ENCODE measurements at regions not wholly inside any gene's neighbourhood (a gene's known extent, or its start where the extent isn't known, plus 50 kb on each side); places are given as distances from the start of the nearest gene placed in this dataset.

DNA sequence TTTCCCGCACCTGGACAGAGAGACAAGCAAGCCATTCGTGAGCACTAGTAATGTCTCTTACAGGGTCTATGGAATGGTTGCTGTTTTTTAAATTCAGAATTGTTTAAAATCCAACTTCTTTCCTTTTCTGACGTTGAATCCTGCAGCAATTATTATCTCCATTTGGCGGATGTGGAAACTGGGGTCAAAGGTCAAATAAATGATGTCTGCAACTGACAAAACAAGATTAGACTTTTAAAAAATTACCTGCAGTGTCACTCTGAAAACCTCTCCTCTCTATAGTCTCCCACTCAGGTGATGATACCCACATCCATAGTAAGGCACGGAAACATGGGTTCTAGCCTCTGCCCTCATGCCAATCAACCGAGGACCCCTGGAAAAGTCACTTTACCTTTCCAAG is 142.7 kb upstream of the SMIM23 start:
- Mint-ChIP-seq H3K36me3 (no peaks in the 10 kb centered on the region), H3K27me3 (ENCODE audit: low read depth) (no peaks in the 10 kb centered on the region), H3K27ac (no peak overlapping the region), H3K4me1 (peaks cover 46% of the 10 kb centered on the region), H3K9me3 (no peaks in the 10 kb centered on the region), H3K4me3 (no peak overlapping the region)
- ChIA-PET POLR2A (no interaction called here), CTCF (no interaction called here)
- TF ChIP-seq, protein P1, sequence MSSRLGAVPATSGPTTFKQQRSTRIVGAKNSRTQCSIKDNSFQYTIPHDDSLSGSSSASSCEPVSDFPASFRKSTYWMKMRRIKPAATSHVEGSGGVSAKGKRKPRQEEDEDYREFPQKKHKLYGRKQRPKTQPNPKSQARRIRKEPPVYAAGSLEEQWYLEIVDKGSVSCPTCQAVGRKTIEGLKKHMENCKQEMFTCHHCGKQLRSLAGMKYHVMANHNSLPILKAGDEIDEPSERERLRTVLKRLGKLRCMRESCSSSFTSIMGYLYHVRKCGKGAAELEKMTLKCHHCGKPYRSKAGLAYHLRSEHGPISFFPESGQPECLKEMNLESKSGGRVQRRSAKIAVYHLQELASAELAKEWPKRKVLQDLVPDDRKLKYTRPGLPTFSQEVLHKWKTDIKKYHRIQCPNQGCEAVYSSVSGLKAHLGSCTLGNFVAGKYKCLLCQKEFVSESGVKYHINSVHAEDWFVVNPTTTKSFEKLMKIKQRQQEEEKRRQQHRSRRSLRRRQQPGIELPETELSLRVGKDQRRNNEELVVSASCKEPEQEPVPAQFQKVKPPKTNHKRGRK (CRISPR knock-in tag; IDR thresholded peaks at IDR 0.05; ENCODE audit: borderline replicate concordance) = no peak
- TF ChIP-seq ELF4 (CRISPR knock-in tag; IDR thresholded peaks at IDR 0.05; ENCODE audit: low read depth) (no peak), TEAD4 (CRISPR knock-in tag; IDR thresholded peaks at IDR 0.05) (no peak), NFATC4 (CRISPR knock-in tag; IDR thresholded peaks at IDR 0.05) (no peak), NR2C2 (CRISPR knock-in tag; IDR thresholded peaks at IDR 0.05) (no peak), ZNF263 (CRISPR knock-in tag; IDR thresholded peaks at IDR 0.05; ENCODE audit: low read depth) (no peak), RORB (CRISPR knock-in tag; IDR thresholded peaks at IDR 0.05) (no peak), ZNF121 (CRISPR knock-in tag; IDR thresholded peaks at IDR 0.05) (no peak), MYBL2 (CRISPR knock-in tag; IDR thresholded peaks at IDR 0.05) (no peak), NR1H2 (CRISPR knock-in tag; IDR thresholded peaks at IDR 0.05) (no peak), OVOL2 (CRISPR knock-in tag; IDR thresholded peaks at IDR 0.05; ENCODE audit: borderline replicate concordance) (no peak), ZBTB21 (CRISPR knock-in tag; IDR thresholded peaks at IDR 0.05; ENCODE audit: borderline replicate concordance) (no peak)
- TF ChIP-seq, protein P2, sequence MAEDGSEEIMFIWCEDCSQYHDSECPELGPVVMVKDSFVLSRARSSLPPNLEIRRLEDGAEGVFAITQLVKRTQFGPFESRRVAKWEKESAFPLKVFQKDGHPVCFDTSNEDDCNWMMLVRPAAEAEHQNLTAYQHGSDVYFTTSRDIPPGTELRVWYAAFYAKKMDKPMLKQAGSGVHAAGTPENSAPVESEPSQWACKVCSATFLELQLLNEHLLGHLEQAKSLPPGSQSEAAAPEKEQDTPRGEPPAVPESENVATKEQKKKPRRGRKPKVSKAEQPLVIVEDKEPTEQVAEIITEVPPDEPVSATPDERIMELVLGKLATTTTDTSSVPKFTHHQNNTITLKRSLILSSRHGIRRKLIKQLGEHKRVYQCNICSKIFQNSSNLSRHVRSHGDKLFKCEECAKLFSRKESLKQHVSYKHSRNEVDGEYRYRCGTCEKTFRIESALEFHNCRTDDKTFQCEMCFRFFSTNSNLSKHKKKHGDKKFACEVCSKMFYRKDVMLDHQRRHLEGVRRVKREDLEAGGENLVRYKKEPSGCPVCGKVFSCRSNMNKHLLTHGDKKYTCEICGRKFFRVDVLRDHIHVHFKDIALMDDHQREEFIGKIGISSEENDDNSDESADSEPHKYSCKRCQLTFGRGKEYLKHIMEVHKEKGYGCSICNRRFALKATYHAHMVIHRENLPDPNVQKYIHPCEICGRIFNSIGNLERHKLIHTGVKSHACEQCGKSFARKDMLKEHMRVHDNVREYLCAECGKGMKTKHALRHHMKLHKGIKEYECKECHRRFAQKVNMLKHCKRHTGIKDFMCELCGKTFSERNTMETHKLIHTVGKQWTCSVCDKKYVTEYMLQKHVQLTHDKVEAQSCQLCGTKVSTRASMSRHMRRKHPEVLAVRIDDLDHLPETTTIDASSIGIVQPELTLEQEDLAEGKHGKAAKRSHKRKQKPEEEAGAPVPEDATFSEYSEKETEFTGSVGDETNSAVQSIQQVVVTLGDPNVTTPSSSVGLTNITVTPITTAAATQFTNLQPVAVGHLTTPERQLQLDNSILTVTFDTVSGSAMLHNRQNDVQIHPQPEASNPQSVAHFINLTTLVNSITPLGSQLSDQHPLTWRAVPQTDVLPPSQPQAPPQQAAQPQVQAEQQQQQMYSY (CRISPR knock-in tag; IDR thresholded peaks at IDR 0.05) = no peak
- TF ChIP-seq, protein P3, sequence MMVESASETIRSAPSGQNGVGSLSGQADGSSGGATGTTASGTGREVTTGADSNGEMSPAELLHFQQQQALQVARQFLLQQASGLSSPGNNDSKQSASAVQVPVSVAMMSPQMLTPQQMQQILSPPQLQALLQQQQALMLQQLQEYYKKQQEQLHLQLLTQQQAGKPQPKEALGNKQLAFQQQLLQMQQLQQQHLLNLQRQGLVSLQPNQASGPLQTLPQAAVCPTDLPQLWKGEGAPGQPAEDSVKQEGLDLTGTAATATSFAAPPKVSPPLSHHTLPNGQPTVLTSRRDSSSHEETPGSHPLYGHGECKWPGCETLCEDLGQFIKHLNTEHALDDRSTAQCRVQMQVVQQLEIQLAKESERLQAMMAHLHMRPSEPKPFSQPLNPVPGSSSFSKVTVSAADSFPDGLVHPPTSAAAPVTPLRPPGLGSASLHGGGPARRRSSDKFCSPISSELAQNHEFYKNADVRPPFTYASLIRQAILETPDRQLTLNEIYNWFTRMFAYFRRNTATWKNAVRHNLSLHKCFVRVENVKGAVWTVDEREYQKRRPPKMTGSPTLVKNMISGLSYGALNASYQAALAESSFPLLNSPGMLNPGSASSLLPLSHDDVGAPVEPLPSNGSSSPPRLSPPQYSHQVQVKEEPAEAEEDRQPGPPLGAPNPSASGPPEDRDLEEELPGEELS (CRISPR knock-in tag; IDR thresholded peaks at IDR 0.05) = no peak
- TF ChIP-seq, protein P4, sequence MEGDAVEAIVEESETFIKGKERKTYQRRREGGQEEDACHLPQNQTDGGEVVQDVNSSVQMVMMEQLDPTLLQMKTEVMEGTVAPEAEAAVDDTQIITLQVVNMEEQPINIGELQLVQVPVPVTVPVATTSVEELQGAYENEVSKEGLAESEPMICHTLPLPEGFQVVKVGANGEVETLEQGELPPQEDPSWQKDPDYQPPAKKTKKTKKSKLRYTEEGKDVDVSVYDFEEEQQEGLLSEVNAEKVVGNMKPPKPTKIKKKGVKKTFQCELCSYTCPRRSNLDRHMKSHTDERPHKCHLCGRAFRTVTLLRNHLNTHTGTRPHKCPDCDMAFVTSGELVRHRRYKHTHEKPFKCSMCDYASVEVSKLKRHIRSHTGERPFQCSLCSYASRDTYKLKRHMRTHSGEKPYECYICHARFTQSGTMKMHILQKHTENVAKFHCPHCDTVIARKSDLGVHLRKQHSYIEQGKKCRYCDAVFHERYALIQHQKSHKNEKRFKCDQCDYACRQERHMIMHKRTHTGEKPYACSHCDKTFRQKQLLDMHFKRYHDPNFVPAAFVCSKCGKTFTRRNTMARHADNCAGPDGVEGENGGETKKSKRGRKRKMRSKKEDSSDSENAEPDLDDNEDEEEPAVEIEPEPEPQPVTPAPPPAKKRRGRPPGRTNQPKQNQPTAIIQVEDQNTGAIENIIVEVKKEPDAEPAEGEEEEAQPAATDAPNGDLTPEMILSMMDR (IDR thresholded peaks at IDR 0.05) = no peak
- TF ChIP-seq, protein P5, sequence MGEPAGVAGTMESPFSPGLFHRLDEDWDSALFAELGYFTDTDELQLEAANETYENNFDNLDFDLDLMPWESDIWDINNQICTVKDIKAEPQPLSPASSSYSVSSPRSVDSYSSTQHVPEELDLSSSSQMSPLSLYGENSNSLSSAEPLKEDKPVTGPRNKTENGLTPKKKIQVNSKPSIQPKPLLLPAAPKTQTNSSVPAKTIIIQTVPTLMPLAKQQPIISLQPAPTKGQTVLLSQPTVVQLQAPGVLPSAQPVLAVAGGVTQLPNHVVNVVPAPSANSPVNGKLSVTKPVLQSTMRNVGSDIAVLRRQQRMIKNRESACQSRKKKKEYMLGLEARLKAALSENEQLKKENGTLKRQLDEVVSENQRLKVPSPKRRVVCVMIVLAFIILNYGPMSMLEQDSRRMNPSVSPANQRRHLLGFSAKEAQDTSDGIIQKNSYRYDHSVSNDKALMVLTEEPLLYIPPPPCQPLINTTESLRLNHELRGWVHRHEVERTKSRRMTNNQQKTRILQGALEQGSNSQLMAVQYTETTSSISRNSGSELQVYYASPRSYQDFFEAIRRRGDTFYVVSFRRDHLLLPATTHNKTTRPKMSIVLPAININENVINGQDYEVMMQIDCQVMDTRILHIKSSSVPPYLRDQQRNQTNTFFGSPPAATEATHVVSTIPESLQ (CRISPR knock-in tag; IDR thresholded peaks at IDR 0.05) = no peak
- TF ChIP-seq, protein P6, sequence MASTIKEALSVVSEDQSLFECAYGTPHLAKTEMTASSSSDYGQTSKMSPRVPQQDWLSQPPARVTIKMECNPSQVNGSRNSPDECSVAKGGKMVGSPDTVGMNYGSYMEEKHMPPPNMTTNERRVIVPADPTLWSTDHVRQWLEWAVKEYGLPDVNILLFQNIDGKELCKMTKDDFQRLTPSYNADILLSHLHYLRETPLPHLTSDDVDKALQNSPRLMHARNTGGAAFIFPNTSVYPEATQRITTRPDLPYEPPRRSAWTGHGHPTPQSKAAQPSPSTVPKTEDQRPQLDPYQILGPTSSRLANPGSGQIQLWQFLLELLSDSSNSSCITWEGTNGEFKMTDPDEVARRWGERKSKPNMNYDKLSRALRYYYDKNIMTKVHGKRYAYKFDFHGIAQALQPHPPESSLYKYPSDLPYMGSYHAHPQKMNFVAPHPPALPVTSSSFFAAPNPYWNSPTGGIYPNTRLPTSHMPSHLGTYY (CRISPR knock-in tag; IDR thresholded peaks at IDR 0.05) = no peak
- TF ChIP-seq, protein P7, sequence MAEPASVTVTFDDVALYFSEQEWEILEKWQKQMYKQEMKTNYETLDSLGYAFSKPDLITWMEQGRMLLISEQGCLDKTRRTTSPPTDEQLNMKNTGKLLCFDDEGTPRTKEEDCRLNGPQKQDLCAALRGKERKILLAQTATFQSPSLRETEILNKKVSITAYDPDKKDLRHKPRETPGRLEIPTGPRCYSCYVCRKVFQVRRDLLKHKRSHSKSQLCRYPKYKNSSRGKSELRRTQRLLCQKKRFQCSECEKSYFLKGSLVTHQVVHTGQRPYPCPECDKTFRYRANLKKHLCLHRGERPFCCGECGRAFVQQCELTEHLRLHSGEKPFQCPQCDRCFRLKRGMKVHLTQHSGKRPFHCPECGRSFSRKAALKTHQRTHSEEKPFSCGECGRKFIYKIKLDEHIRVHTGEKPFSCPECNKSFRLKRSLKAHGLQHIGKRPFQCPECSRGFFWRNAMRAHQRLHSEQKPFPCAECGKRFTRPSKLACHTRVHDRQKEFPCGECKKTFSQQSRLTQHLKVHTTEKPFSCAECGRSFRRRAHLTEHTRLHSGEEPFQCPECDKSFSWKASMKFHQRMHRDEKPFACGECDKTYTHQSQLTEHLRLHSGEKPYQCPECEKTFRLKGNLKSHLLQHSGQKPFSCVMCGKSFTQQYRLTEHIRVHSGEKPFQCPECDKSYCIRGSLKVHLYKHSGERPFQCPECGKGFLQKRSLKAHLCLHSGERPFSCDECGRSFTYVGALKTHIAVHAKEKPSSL (CRISPR knock-in tag; conservative IDR thresholded peaks at IDR 0.05) = no peak
- TF ChIP-seq, protein P8, sequence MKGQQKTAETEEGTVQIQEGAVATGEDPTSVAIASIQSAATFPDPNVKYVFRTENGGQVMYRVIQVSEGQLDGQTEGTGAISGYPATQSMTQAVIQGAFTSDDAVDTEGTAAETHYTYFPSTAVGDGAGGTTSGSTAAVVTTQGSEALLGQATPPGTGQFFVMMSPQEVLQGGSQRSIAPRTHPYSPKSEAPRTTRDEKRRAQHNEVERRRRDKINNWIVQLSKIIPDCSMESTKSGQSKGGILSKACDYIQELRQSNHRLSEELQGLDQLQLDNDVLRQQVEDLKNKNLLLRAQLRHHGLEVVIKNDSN (CRISPR knock-in tag; IDR thresholded peaks at IDR 0.05) = no peak
- TF ChIP-seq, protein P9, sequence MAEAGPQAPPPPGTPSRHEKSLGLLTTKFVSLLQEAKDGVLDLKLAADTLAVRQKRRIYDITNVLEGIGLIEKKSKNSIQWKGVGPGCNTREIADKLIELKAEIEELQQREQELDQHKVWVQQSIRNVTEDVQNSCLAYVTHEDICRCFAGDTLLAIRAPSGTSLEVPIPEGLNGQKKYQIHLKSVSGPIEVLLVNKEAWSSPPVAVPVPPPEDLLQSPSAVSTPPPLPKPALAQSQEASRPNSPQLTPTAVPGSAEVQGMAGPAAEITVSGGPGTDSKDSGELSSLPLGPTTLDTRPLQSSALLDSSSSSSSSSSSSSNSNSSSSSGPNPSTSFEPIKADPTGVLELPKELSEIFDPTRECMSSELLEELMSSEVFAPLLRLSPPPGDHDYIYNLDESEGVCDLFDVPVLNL (CRISPR knock-in tag; IDR thresholded peaks at IDR 0.05; ENCODE audit: borderline replicate concordance, low read depth) = no peak
- ATAC-seq (no peak), DNase-seq (ENCODE audit: low spot score) (no peak)

All from WTC11 (cell line).